Prostate gland (tissue), 2 donors: ENCODE measurements at regions not wholly inside any gene's neighbourhood (a gene's known extent, or its start where the extent isn't known, plus 50 kb on each side); places are given as distances from the start of the nearest gene placed in this dataset.
"Not testable (repeated sequence)": the region's sequence is repeated elsewhere in the genome, so short reads cannot be mapped to it uniquely, and the experiment has no call there.

Experiments used
- DNase-seq: peaks from one replicate; pipeline ENCODE4 v3.0.0-alpha.2; 2019; ENCODE audit warnings: low spot score
- H3K27ac ChIP-seq, 2 donors: fragments of 200-600 bp; sonication (generic); 2 replicates each; pipeline ENCODE4 v1.5.1; 2017 to 2019
- H3K27me3 ChIP-seq: fragments of 200-600 bp; sonication (generic); replicated peaks from 2 replicates; pipeline ENCODE4 v1.5.1; 2019; ENCODE audit not compliant: insufficient read depth
- H3K36me3 ChIP-seq, 2 donors: fragments of 200-600 bp; sonication (generic); 1 replicate in 1 of 2; 2 replicates in 1 of 2; pipeline versions ENCODE4 v1.5.1 to v1.8.1; 2017 to 2019
- H3K4me1 ChIP-seq: fragments of 200-600 bp; sonication (generic); replicated peaks from 2 replicates; pipeline ENCODE4 v1.5.1; 2019
- H3K4me3 ChIP-seq, 2 donors: fragments of 200-600 bp; sonication (generic); 2 replicates each; pipeline ENCODE4 v1.5.1; 2017 to 2019
- H3K9me3 ChIP-seq: fragments of 200-600 bp; sonication (generic); 2 replicates; pipeline ENCODE4 v1.5.1; 2017
- CTCF ChIP-seq, 4 experiments: fragments of 200-600 bp in 2 of 4; fragments of 450-650 bp in 2 of 4; sonication (generic) in 2 of 4; IDR thresholded peaks; 1 replicate in 3 of 4; 2 replicates in 1 of 4; pipeline ENCODE4 v1.5.1; 2016 to 2019; ENCODE audit warnings: antibody characterized with exemption in 4 of 4, mild to moderate bottlenecking in 2 of 4, moderate library complexity in 2 of 4
- POLR2A ChIP-seq: fragments of 450-650 bp; IDR thresholded peaks from one replicate; pipeline ENCODE4 v1.6.1; 2016; ENCODE audit warnings: antibody characterized with exemption, mild to moderate bottlenecking
- POLR2AphosphoS5 ChIP-seq: sonication (generic); formaldehyde crosslinking; IDR thresholded peaks from one replicate; pipeline ENCODE4 v1.6.1; 2017; ENCODE audit warnings: antibody characterized with exemption
- WGBS: methylation state at CpG from one replicate; pipeline ENCODE4 v1.1.5; 2018; 5-methylcytosine and 5-hydroxymethylcytosine counted together
- intact Hi-C: fragments of 100-400 bp; cut with DNase I; formaldehyde crosslinking; loops from one replicate; pipeline ENCODE4 v1.14.2; 2022

GRCh38 chr12:25352083-25352918 is 101.6 kb upstream of the KRAS start:
- H3K27me3 ChIP-seq: no peaks in the 10 kb centered on the region
- no peaks in the 10 kb centered on the region for H3K4me1 ChIP-seq
- no peak overlapping the region for H3K4me3 ChIP-seq
- H3K9me3 ChIP-seq: no peaks in the 10 kb centered on the region
- no peak for DNase-seq
- WGBS: 76% methylated on average over 4 of the region's 4 CpGs
- no peak overlapping the region for H3K27ac ChIP-seq
- no peaks in the 10 kb centered on the region for H3K36me3 ChIP-seq
- intact Hi-C loops: no loop called here
- TF ChIP-seq CTCF (IDR thresholded peaks at IDR 0.05): no peak
- TF ChIP-seq POLR2A: no peak
- no peak for TF ChIP-seq POLR2AphosphoS5

DNA sequence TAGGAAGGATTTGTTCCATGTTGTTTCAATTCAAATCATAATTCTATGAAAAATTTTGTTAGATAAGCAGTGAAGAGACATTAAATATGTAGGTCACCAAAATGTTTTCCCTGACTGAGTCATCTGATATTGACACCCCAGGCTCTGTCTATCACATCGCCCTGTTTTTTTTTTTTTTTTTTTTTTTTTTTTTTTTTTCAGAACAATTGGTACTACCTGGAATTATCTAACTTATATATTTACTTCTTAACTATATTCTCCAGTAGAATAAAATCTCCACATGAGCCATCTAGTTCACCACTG is 97.8 kb upstream of the KRAS start:
- Histone ChIP-seq H3K4me1 (no peaks in the 10 kb centered on the region), H3K27ac (no peak overlapping the region), H3K36me3 (no peaks in the 10 kb centered on the region), H3K27me3 (no peaks in the 10 kb centered on the region), H3K9me3 (no peaks in the 10 kb centered on the region), H3K4me3 (no peak overlapping the region)
- intact Hi-C loops: no loop called here
- 52% methylated on average over 1 of the region's 1 CpG for WGBS
- no peak for DNase-seq
- TF ChIP-seq CTCF (IDR thresholded peaks at IDR 0.05) (no peak), POLR2A (no peak), POLR2AphosphoS5 (no peak)

DNA sequence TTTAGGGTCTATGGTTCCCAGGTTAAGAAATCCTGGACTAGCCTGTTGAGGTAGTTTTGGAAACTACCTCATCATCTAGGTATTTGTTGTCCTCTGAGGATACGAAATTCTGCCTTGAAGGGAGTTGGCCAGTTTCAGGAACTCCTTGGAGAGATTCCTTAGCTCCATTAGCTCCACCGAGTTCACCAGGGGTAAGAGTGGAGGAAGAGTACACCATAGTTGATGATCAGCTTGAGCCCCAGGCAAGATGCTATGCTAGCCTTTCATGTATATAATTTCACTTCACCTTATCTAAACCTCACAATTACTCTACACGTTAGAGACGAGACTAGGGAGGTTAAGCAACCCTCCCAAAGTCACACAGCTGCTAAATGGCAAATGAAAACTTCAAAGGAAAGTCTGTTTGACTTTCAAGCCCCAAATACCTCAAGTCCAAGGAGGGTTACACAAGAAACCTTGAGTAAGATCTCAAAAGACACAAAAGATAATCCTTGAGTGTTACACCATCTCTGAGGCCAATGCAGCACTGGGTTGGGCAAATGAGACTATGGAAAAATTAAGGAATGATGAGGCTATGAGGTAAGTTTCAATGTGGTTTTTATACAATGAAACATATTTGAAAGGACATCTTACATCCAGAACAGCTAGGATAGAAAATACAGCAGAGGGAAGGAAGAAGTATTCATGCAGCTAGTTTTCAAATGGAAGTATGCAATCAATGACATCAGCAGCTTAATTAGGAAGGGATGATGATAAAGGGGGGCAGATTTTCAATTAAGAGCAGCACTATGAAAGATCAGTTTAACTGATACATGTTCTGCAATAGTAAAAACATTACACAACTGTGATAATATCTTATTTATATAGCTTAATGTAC is 97.2 kb upstream of the KRAS start:
- DNase-seq: no peak
- intact Hi-C loops: no loop called here
- Histone ChIP-seq H3K4me1 (no peaks in the 10 kb centered on the region), H3K27me3 (no peaks in the 10 kb centered on the region), H3K36me3 (no peaks in the 10 kb centered on the region), H3K9me3 (no peaks in the 10 kb centered on the region), H3K4me3 (no peak overlapping the region), H3K27ac (no peak overlapping the region)
- TF ChIP-seq POLR2AphosphoS5 (no peak), POLR2A (no peak), CTCF (IDR thresholded peaks at IDR 0.05) (no peak)
- WGBS: 40% methylated on average over 4 of the region's 4 CpGs

GRCh38 chr12:25341877-25342276 is 91.1 kb upstream of the KRAS start:
- intact Hi-C loops, H3K4me3 ChIP-seq, H3K27ac ChIP-seq, DNase-seq, H3K27me3 ChIP-seq, H3K9me3 ChIP-seq, H3K36me3 ChIP-seq, H3K4me1 ChIP-seq: not testable (repeated sequence)
- 81% methylated on average over 5 of the region's 5 CpGs for WGBS

GRCh38 chr12:25337916-25338315 is 87.2 kb upstream of the KRAS start:
- no peaks in the 10 kb centered on the region for H3K36me3 ChIP-seq
- intact Hi-C loops: no loop called here
- H3K27ac ChIP-seq: no peak overlapping the region
- DNase-seq: no peak
- 60% methylated on average over 3 of the region's 3 CpGs for WGBS
- no peaks in the 10 kb centered on the region for H3K4me1 ChIP-seq
- H3K4me3 ChIP-seq: no peak overlapping the region
- TF ChIP-seq POLR2A: no peak
- TF ChIP-seq CTCF (IDR thresholded peaks at IDR 0.05): no peak
- no peak for TF ChIP-seq POLR2AphosphoS5
- no peaks in the 10 kb centered on the region for H3K9me3 ChIP-seq
- H3K27me3 ChIP-seq: no peaks in the 10 kb centered on the region
